ENCODE measurements at regions not wholly inside any gene's neighbourhood (a gene's known extent, or its start where the extent isn't known, plus 50 kb on each side); places are given as distances from the start of the nearest gene placed in this dataset.

- no peak for TF ChIP-seq ATF3 (IDR thresholded peaks at IDR 0.05)
Observed at GRCh38 chr2:137823196-137823595, 141.1 kb upstream of the HNMT start (continued).

GRCh38 chr2:137824501-137824900 is 139.8 kb upstream of the HNMT start:
- no peak for TF ChIP-seq FOXA2 (IDR thresholded peaks at IDR 0.05)
- no peak for TF ChIP-seq TAF1 (conservative IDR thresholded peaks at IDR 0.05)
- TF ChIP-seq RAD21 (IDR thresholded peaks at IDR 0.05) = no peak
- no peak for TF ChIP-seq HNF4A (conservative IDR thresholded peaks at IDR 0.05)
- no peak for TF ChIP-seq GABPA (IDR thresholded peaks at IDR 0.05 in 1 of 2, conservative IDR thresholded peaks at IDR 0.05 in 1 of 2)
- TF ChIP-seq NR2F2 (IDR thresholded peaks at IDR 0.05) = no peak
- TF ChIP-seq SP1 (IDR thresholded peaks at IDR 0.05) = no peak
- Histone ChIP-seq H3K4me3 (ENCODE audit: low read depth in 1 of 3, low read length in 3 of 3) (no peak overlapping the region), H3K36me3 (ENCODE audit: control insufficient read depth in 4 of 4, insufficient read depth in 3 of 4, low read depth in 1 of 4, low read length in 3 of 4) (no peaks in the 10 kb centered on the region), H3K27ac (ENCODE audit: low read depth in 1 of 2, low read length in 2 of 2) (no peak overlapping the region), H3K4me1 (ENCODE audit: control insufficient read depth in 4 of 4, insufficient read depth in 4 of 4, low read length in 3 of 4) (no peaks in the 10 kb centered on the region), H3K9me3 (ENCODE audit: control insufficient read depth in 4 of 4, low read length in 3 of 4) (no peaks in the 10 kb centered on the region), H3K27me3 (ENCODE audit: control insufficient read depth in 4 of 4, insufficient read depth in 4 of 4, low read length in 3 of 4) (no peaks in the 10 kb centered on the region), H3K9ac (ENCODE audit: low read depth in 1 of 2, low read length in 2 of 2) (no peak overlapping the region)
- 66% methylated on average over 1 of the region's 1 CpG for WGBS
- no peak for DNase-seq (ENCODE audit: low spot score)

GRCh38 chr2:137826373-137827372 is 137.6 kb upstream of the HNMT start:
- no peak overlapping the region for H3K9ac ChIP-seq (ENCODE audit: low read depth in 1 of 2, low read length in 2 of 2)
- H3K27ac ChIP-seq (ENCODE audit: low read depth in 1 of 2, low read length in 2 of 2) = no peak overlapping the region
- WGBS = 87% methylated on average over 5 of the region's 5 CpGs

More at GRCh38 chr2:137826373-137827372, 137.6 kb upstream of the HNMT start:
- H3K4me3 ChIP-seq (ENCODE audit: low read depth in 1 of 3, low read length in 3 of 3) = no peak overlapping the region
- no peaks in the 10 kb centered on the region for H3K9me3 ChIP-seq (ENCODE audit: control insufficient read depth in 4 of 4, low read length in 3 of 4)
- no peaks in the 10 kb centered on the region for H3K27me3 ChIP-seq (ENCODE audit: control insufficient read depth in 4 of 4, insufficient read depth in 4 of 4, low read length in 3 of 4)
- no peak for DNase-seq (ENCODE audit: low spot score)
- H3K36me3 ChIP-seq (ENCODE audit: control insufficient read depth in 4 of 4, insufficient read depth in 3 of 4, low read depth in 1 of 4, low read length in 3 of 4) = no peaks in the 10 kb centered on the region
- no peaks in the 10 kb centered on the region for H3K4me1 ChIP-seq (ENCODE audit: control insufficient read depth in 4 of 4, insufficient read depth in 4 of 4, low read length in 3 of 4)
- no peak for TF ChIP-seq GABPA (IDR thresholded peaks at IDR 0.05 in 1 of 2, conservative IDR thresholded peaks at IDR 0.05 in 1 of 2)
- no peak for TF ChIP-seq ZBTB33 (IDR thresholded peaks at IDR 0.05)
- no peak for TF ChIP-seq FOXA2 (IDR thresholded peaks at IDR 0.05)
- no peak for TF ChIP-seq MAX (IDR thresholded peaks at IDR 0.05)
- no peak for TF ChIP-seq HNF4G (IDR thresholded peaks at IDR 0.05)
- TF ChIP-seq HNF4A (conservative IDR thresholded peaks at IDR 0.05) = no peak
- no peak for TF ChIP-seq SP1 (IDR thresholded peaks at IDR 0.05)
